Posterior cingulate gyrus (tissue), 11 donors: ENCODE measurements at regions not wholly inside any gene's neighbourhood (a gene's known extent, or its start where the extent isn't known, plus 50 kb on each side); places are given as distances from the start of the nearest gene placed in this dataset.
"Not testable (repeated sequence)": the region's sequence is repeated elsewhere in the genome, so short reads cannot be mapped to it uniquely, and the experiment has no call there.

Experiments
- DNase-seq, 10 donors: peaks; one replicate each; pipeline versions ENCODE4 v3.0.0 to v3.0.0-alpha.2; 2020 to 2021; ENCODE audit warnings: mixed read lengths in 3 of 10
- intact Hi-C: fragments of 100-400 bp; cut with DNase I; formaldehyde crosslinking; loops from one replicate; pipeline ENCODE4 v1.15.1; 2023

GRCh38 chr20:12112089-12112474 lies 194.4 kb downstream of the BTBD3 start:
- intact Hi-C loops = no loop called here
- DNase-seq = no peak

DNA sequence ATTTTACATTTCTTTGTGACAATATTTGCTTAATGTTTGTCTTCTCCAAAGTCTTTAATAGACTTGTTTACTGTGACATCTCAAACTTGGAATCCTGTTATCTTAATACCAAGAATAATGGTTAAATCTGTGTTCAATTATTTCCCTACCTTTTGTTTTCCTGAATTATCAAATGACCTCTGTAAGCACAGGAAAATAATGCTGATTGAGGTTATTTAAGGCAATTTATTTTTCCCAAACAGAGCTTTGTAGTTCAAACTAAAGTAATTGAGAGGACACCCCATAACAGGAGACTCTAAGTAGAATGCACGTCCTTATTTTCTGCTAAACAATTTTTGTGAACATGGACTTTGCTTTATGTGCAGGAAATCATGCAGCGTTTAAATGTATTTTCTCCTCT lies 195.0 kb downstream of the BTBD3 start:
- intact Hi-C loops = no loop called here
- DNase-seq = no peak

DNA sequence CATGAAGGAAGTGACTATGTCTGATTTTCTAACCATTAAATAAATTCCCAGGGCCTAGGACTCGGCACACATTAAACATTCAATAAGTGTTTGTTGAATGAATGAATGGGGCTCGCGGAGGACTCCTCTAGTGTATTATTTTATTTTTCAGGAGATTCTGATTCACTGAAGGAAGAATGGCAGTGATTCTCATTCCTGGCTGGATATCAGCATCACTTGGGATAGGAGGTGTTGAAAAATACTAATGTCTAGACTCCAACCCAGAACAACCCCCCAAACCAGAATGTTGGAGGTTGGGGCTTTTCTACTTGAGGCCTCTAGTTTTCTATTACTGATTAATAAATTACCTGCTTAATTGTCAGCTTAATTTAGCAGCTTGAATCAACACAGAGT lies 195.4 kb downstream of the BTBD3 start:
- intact Hi-C loops = no loop called here
- DNase-seq = no peak

GRCh38 chr20:12113468-12114371 lies 196.0 kb downstream of the BTBD3 start:
- DNase-seq = peak in 2 of 10 donors; percentile 21 to 67
- intact Hi-C loops = no loop called here

DNA sequence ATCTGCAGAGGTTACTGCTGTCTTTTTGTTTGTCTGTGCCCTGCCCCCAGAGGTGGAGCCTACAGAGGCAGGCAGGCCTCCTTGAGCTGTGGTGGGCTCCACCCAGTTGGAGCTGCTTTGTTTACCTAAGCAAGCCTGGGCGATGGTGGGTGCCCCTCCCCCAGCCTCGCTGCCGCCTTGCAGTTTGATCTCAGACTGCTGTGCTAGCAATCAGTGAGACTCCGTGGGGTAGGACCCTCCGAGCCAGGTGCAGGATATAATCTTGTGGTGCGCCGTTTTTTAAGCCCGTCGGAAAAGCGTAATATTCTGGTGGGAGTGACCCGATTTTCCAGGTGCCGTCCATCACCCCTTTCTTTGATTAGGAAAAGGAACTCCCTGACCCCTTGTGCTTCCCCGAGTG lies 211.4 kb downstream of the BTBD3 start:
- peak in 1 of 10 donors; percentile 72 for DNase-seq
- intact Hi-C loops = not testable (repeated sequence)

GRCh38 chr20:12129532-12129931 lies 211.8 kb downstream of the BTBD3 start:
- intact Hi-C loops = not testable (repeated sequence)

GRCh38 chr20:12130781-12131180 lies 213.1 kb downstream of the BTBD3 start:
- DNase-seq = no peak

More at GRCh38 chr20:12129532-12129931, 211.8 kb downstream of the BTBD3 start:
- not testable (repeated sequence) for DNase-seq

GRCh38 chr20:12133553-12133952 lies 215.9 kb downstream of the BTBD3 start:
- DNase-seq = no peak
- intact Hi-C loops = no loop called here

More at GRCh38 chr20:12130781-12131180, 213.1 kb downstream of the BTBD3 start:
- intact Hi-C loops = no loop called here

- intact Hi-C loops, DNase-seq: not testable (repeated sequence)
Observed at GRCh38 chr20:12145951-12146350, 228.3 kb downstream of the BTBD3 start.

- no peak for DNase-seq
- intact Hi-C loops = no loop called here
Observed at GRCh38 chr20:12152996-12153395, 235.3 kb downstream of the BTBD3 start.

- DNase-seq = no peak
- intact Hi-C loops = no loop called here
Observed at GRCh38 chr20:12153628-12154027, 235.9 kb downstream of the BTBD3 start.

DNA sequence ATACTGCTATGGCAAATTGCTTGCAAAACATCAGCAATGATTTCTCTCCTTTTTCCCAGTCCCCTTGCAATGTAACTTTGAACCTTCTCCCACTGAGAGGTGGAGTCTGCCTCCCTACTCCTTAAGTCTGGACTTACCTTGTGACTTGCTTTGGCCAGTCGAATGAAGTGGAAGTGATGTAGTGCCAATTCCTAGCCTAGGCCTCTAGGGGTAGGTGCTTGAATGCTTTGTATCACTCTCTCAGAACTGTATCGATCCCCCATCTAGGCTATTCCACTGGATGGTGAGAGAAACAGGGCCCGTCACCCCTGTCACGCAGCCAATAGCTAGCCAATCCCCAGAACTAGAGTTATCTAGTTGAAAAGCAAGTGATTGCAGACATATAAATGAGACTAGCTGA lies 238.6 kb downstream of the BTBD3 start:
- intact Hi-C loops = no loop called here
- DNase-seq = no peak

GRCh38 chr20:12159261-12159660 lies 241.6 kb downstream of the BTBD3 start:
- DNase-seq = no peak
- intact Hi-C loops = no loop called here

DNA sequence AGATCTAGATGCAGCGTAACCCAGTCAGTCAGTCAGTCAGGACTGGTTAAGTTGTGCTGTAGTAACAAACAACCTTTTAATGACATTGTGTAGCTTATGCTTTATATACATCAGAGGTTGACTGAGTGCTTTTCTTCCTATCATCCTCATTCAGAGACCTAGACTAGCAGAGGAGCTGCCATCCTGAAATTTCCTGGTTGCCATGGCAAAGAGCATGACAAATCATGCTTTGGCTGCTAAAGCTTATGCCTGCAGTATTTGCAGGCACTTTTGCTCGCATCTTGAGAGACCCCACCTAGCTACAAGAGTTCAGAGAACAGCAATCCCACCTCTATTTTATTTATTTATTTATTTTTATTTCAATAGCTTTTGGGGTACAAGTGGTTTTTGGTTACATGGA lies 244.0 kb downstream of the BTBD3 start:
- intact Hi-C loops = no loop called here
- no peak for DNase-seq

DNA sequence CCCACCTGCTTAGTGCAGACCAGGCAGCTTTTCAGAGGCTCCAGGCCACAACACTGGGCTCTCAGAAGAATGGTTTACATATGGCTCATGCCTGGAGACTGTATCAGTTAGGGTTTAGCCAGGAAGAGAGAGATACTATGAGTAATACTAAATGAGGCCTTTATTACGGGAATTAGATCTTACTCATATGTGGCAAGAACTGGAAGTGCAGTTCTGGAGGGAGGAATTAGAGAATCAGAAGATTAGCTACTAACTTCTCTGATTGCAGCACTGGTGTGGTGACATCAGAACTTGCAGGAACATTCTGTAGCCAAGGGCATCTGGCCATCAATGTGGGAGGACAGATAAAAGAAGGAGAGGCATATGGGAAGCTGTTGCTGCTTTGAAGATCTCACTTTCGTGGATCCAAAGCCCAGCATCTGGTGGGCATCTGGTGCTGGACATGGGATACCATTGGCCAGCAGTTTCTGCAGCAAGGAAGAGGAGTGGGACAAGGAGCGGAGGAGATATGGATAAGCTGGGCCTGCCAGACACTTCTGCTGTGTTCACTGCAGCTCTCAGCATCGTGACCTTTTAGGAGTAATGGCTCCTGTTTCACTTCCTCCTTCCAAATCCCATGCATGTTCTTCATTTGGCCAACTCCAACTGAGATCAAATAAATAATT lies 248.5 kb downstream of the BTBD3 start:
- peak in 1 of 10 donors; percentile 69 for DNase-seq

GRCh38 chr20:12170406-12170805 lies 252.7 kb downstream of the BTBD3 start:
- no peak for DNase-seq
- intact Hi-C loops = no loop called here

More for the DNA sequence above, 248.5 kb downstream of the BTBD3 start:
- intact Hi-C loops = no loop called here

- DNase-seq = no peak
- intact Hi-C loops = no loop called here
Observed at GRCh38 chr20:12171923-12172524, 254.3 kb downstream of the BTBD3 start.

DNA sequence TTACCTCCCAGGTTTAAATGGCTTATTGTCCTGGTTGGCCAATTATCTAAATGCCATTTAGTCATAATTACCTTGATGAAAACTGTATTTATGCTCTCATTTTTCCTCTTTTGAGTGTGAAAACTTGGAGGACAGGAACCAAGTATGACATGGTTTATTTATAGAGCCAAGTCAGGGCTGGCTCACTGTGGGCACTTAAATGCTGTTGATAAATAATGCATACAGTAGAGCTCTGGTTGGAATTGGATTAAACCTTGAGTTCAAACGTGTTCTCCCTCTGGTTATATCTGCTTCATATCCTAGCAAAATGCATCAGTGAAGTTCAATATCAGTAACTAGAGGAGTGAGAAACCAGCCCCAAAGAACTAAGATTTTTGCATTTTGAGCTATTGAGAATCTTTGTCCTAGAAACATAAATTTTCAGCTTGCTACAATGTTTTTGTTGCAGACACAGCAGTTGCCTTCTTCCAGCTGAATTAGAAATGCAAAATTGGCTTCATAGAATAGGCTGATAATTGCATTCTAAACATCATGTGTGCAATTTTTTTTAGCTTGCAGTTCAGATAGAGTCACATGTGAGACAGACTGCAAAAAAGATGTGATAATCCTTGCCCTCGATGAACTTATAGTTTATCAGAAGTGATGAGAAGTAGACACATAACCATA lies 255.8 kb downstream of the BTBD3 start:
- no peak for DNase-seq
- intact Hi-C loops = no loop called here

DNA sequence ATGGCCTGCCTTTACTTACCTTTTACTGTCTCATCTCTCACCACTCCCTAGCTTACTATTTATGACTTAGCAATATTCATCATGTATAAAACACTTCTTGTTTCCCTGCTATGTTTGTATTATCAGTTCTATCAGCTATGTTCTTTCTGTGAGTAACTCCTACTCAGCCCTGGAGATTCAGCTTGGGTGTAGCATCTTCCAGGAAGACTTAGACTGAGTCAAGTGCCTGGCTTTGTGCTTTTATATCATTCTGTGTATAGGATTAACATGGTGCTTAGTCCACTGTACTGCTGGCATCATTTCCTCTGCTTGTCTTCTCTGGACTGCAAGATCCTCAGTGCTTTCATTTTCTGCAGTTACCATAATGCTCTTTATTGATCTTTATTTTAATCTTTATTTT lies 257.8 kb downstream of the BTBD3 start:
- intact Hi-C loops = no loop called here
- DNase-seq = no peak

DNA sequence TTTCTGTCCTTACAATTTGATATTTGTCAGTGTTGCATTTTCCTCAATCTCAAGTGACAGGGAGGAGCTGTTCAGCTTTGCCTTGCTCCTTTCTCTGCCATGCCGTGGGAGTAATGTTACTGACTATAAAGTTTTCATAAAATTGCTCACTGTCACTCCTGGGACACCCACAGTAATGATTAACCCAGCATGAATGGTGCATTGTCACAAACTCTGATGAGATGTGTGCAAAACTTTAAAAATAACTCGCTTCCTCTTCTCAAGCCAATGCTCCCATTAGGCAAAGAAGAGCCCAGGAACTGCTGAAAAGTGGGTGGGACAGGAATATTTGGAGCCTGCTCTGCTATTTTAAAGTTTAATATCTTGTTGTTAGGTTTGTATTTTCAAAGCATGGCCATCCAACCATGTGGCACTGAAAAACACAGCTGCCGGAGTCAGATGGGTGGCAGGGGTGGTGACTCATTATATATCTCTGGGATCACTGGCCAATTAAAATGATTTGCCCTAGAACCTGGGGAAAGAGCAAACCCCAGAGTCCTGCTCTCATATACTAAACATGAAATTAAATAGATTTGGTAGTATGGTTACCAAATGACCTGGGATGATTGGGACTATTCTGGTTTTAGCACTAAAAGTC lies 260.1 kb downstream of the BTBD3 start:
- no peak for DNase-seq
- intact Hi-C loops = no loop called here
